Keratinocyte (primary cell): ENCODE measurements at regions not wholly inside any gene's neighbourhood (a gene's known extent, or its start where the extent isn't known, plus 50 kb on each side); places are given as distances from the start of the nearest gene placed in this dataset.

Experiments used
- DNase-seq: peaks from one replicate; pipeline ENCODE4 v3.0.0-alpha.2; 2011; ENCODE audit warnings: low read depth, missing footprints, low spot score
- FAIRE-seq: peaks from 2 replicates; lab custom pipeline; 2011; peaks lifted over from hg19 to GRCh38; lab: Jason Lieb, UNC
- H2AFZ ChIP-seq: 2 replicates; pipeline ENCODE4 v1.6.0; 2012; ENCODE audit warnings: low read length, control low read depth, inconsistent platforms; ENCODE audit not compliant: control insufficient read depth
- H3K27ac ChIP-seq: 2 replicates; pipeline ENCODE4 v1.5.1; 2011; ENCODE audit warnings: low read length; ENCODE audit not compliant: control insufficient read depth, insufficient read depth
- H3K27me3 ChIP-seq: 3 replicates; pipeline ENCODE4 v1.6.0; 2011; ENCODE audit warnings: low read length; ENCODE audit not compliant: control insufficient read depth, insufficient read depth; ENCODE audit errors: extremely low read depth
- H3K36me3 ChIP-seq, 2 experiments: 2 replicates in 1 of 2; 3 replicates in 1 of 2; pipeline ENCODE4 v1.5.1; 2011; ENCODE audit warnings: low read length in 2 of 2, mild to moderate bottlenecking in 1 of 2; ENCODE audit not compliant: control insufficient read depth in 2 of 2, insufficient read depth in 2 of 2; ENCODE audit errors: extremely low read depth in 1 of 2
- H3K4me1 ChIP-seq: 3 replicates; pipeline ENCODE4 v1.5.1; 2011; ENCODE audit warnings: low read length; ENCODE audit not compliant: control insufficient read depth, insufficient read depth; ENCODE audit errors: extremely low read depth
- H3K4me2 ChIP-seq: 3 replicates; pipeline ENCODE4 v1.6.0; 2011; ENCODE audit warnings: low read depth, low read length; ENCODE audit not compliant: control insufficient read depth, insufficient read depth; ENCODE audit errors: extremely low read depth
- H3K4me3 ChIP-seq, 3 experiments: fragments of 200-600 bp in 1 of 3; sonication (generic) in 1 of 3; 2 replicates in 2 of 3; 3 replicates in 1 of 3; pipeline ENCODE4 v1.5.1; 2011 to 2016; ENCODE audit warnings: low read length in 3 of 3, mild to moderate bottlenecking in 3 of 3, control low read depth in 2 of 3, inconsistent platforms in 1 of 3, low read depth in 1 of 3, mixed read lengths in 1 of 3, mixed run types in 1 of 3, moderate library complexity in 1 of 3; ENCODE audit not compliant: control insufficient read depth in 2 of 3, insufficient read depth in 2 of 3; ENCODE audit errors: extremely low read depth in 1 of 3
- H3K79me2 ChIP-seq: 2 replicates; pipeline ENCODE4 v1.6.0; 2012; ENCODE audit warnings: low read length; ENCODE audit not compliant: control insufficient read depth, insufficient read depth
- H3K9ac ChIP-seq: 3 replicates; pipeline ENCODE4 v1.6.0; 2011; ENCODE audit warnings: low read length; ENCODE audit not compliant: control insufficient read depth, insufficient read depth; ENCODE audit errors: extremely low read depth
- H3K9me1 ChIP-seq: 3 replicates; pipeline ENCODE4 v1.6.0; 2011; ENCODE audit warnings: low read length; ENCODE audit not compliant: control insufficient read depth, insufficient read depth; ENCODE audit errors: extremely low read depth
- H3K9me3 ChIP-seq: 2 replicates; pipeline ENCODE4 v1.5.1; 2012; ENCODE audit warnings: low read depth, low read length; ENCODE audit not compliant: control insufficient read depth
- H4K20me1 ChIP-seq: 3 replicates; pipeline ENCODE4 v1.6.0; 2011; ENCODE audit warnings: low read length; ENCODE audit not compliant: control insufficient read depth, insufficient read depth; ENCODE audit errors: extremely low read depth
- CTCF ChIP-seq, 3 experiments: IDR thresholded peaks in 1 of 3; conservative IDR thresholded peaks in 1 of 3; optimal IDR thresholded peaks in 1 of 3; 2 replicates in 2 of 3; 3 replicates in 1 of 3; pipeline versions ENCODE3 to v1.5.1; 2011; ENCODE audit warnings: low read length in 3 of 3, mild to moderate bottlenecking in 3 of 3, moderate library complexity in 2 of 3, control low read depth in 1 of 3, inconsistent platforms in 1 of 3; ENCODE audit not compliant: insufficient read depth in 2 of 3; ENCODE audit errors: extremely low read depth in 1 of 3
- EZH2 ChIP-seq: IDR thresholded peaks from one replicate; pipeline ENCODE4 v1.6.1; 2012; ENCODE audit warnings: inconsistent platforms, mild to moderate bottlenecking, low read length, moderate library complexity
- dilution Hi-C: fragments of 300-500 bp; cut with MboI; formaldehyde crosslinking; loops from one replicate; pipeline ENCODE4 v1.7.0; 2020; ENCODE audit warnings: low sequenced_read_pairs; ENCODE audit not compliant: extremely low pct_ligation_motif_present

- H3K36me3 ChIP-seq = no peaks in the 10 kb centered on the region
- H3K27ac ChIP-seq = no peak overlapping the region
- no peak overlapping the region for H2AFZ ChIP-seq
- no peak for DNase-seq
- dilution Hi-C loops = no loop called here
- H4K20me1 ChIP-seq = no peaks in the 10 kb centered on the region
- no peaks in the 10 kb centered on the region for H3K4me1 ChIP-seq
- FAIRE-seq = no peak
- H3K4me3 ChIP-seq = no peak overlapping the region
- H3K4me2 ChIP-seq = no peak overlapping the region
- H3K9ac ChIP-seq = no peak overlapping the region
- no peak for TF ChIP-seq EZH2
- TF ChIP-seq CTCF (optimal IDR thresholded peaks at IDR 0.05 in 1 of 3, IDR thresholded peaks at IDR 0.05 in 1 of 3, conservative IDR thresholded peaks at IDR 0.05 in 1 of 3; ENCODE audit: extremely low read depth in 1 of 3, insufficient read depth in 2 of 3, low read length in 3 of 3) = no peak
- H3K79me2 ChIP-seq = no peaks in the 10 kb centered on the region
- no peaks in the 10 kb centered on the region for H3K27me3 ChIP-seq
- H3K9me3 ChIP-seq = no peaks in the 10 kb centered on the region
- H3K9me1 ChIP-seq = no peaks in the 10 kb centered on the region
Observed at GRCh38 chr4:133472244-133472643, 323.1 kb downstream of the PCDH10 start.

- dilution Hi-C loops = no loop called here
Observed at GRCh38 chr4:133467290-133467947, 318.3 kb downstream of the PCDH10 start.

More at GRCh38 chr4:133467290-133467947, 318.3 kb downstream of the PCDH10 start:
- Histone ChIP-seq H3K9ac (no peak overlapping the region), H3K4me2 (no peak overlapping the region), H3K9me3 (no peaks in the 10 kb centered on the region), H3K36me3 (no peaks in the 10 kb centered on the region), H3K4me3 (no peak overlapping the region), H3K79me2 (no peaks in the 10 kb centered on the region), H3K9me1 (no peaks in the 10 kb centered on the region), H3K27me3 (no peaks in the 10 kb centered on the region), H4K20me1 (no peaks in the 10 kb centered on the region), H3K4me1 (no peaks in the 10 kb centered on the region), H3K27ac (no peak overlapping the region), H2AFZ (no peak overlapping the region)
- no peak for TF ChIP-seq CTCF (optimal IDR thresholded peaks at IDR 0.05 in 1 of 3, IDR thresholded peaks at IDR 0.05 in 1 of 3, conservative IDR thresholded peaks at IDR 0.05 in 1 of 3; ENCODE audit: extremely low read depth in 1 of 3, insufficient read depth in 2 of 3, low read length in 3 of 3)
- no peak for TF ChIP-seq EZH2
- DNase-seq = no peak
- FAIRE-seq = no peak
